BLaER1 treated with 17β-estradiol and CSF1 and Interleukin-3, amounts not matched to agents 10 nM and 100 nM (cell line): ENCODE measurements at regions not wholly inside any gene's neighbourhood (a gene's known extent, or its start where the extent isn't known, plus 50 kb on each side); places are given as distances from the start of the nearest gene placed in this dataset.
"Not testable (repeated sequence)": the region's sequence is repeated elsewhere in the genome, so short reads cannot be mapped to it uniquely, and the experiment has no call there.

Experiments used
- H3K27ac ChIP-seq, 11 experiments: shearing (Covaris generic); formaldehyde crosslinking; 2 replicates each; pipeline ENCODE4 v1.8.1; 2022
- H3K27me3 ChIP-seq, 11 experiments: shearing (Covaris generic); formaldehyde crosslinking; 2 replicates each; pipeline ENCODE4 v1.8.1; 2022
- H3K36me3 ChIP-seq, 11 experiments: shearing (Covaris generic); formaldehyde crosslinking; 2 replicates each; pipeline ENCODE4 v1.8.1; 2022
- H3K4me1 ChIP-seq, 10 experiments: shearing (Covaris generic); formaldehyde crosslinking; 2 replicates each; pipeline ENCODE4 v1.8.1; 2022
- H3K4me2 ChIP-seq, 11 experiments: shearing (Covaris generic); formaldehyde crosslinking; 2 replicates each; pipeline ENCODE4 v1.8.1; 2022
- H3K4me3 ChIP-seq, 10 experiments: shearing (Covaris generic); formaldehyde crosslinking; 2 replicates each; pipeline ENCODE4 v1.8.1; 2022
- H3K9ac ChIP-seq, 11 experiments: shearing (Covaris generic); formaldehyde crosslinking; 2 replicates each; pipeline ENCODE4 v1.8.1; 2022
- H3K9me3 ChIP-seq, 11 experiments: shearing (Covaris generic); formaldehyde crosslinking; replicated peaks in 1 of 11; 2 replicates each; pipeline ENCODE4 v1.8.1; 2022
- H4K20me1 ChIP-seq, 11 experiments: shearing (Covaris generic); formaldehyde crosslinking; 2 replicates each; pipeline ENCODE4 v1.8.1; 2022
- Cebpa-rat ChIP-seq, 11 experiments: shearing (Covaris generic); IDR thresholded peaks; 2 replicates each; pipeline ENCODE4 v1.8.1; 2022

DNA sequence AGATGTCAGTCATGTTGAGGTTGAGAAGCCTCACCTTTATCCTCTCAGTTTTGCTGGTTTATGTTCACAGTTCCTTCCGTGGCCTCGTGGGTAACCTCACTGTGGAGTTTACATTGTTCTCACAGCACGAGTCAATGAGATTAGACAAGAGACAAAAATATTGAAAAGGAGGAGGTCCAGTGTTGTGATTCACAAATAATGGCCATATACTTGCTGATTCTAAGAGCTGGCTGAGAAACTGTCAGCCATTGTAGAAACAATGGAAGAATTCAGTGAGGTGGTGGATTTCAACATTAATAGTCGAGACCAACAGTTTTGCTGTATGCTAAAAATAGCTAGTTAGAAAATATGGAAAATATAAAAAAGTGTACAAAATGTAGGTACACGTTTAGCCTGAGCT is 176.4 kb upstream of the WSCD1 start:
- H3K4me2 ChIP-seq, result no peak overlapping the region
- TF ChIP-seq Cebpa-rat (IDR thresholded peaks at IDR 0.05), result no peak
- H3K4me3 ChIP-seq, result no peak overlapping the region
- H3K9me3 ChIP-seq, result peaks cover 19 to 28% (median 26%) of the 10 kb centered on the region in 11 experiments
- no peak overlapping the region for H3K27ac ChIP-seq
- no peaks in the 10 kb centered on the region for H3K4me1 ChIP-seq
- peaks cover 0 to 9% (median 0%) of the 10 kb centered on the region in 11 experiments; a peak in 8 of 22 replicates for H3K27me3 ChIP-seq
- H3K9ac ChIP-seq, result no peak overlapping the region
- H4K20me1 ChIP-seq, result no peaks in the 10 kb centered on the region
- H3K36me3 ChIP-seq, result no peaks in the 10 kb centered on the region

DNA sequence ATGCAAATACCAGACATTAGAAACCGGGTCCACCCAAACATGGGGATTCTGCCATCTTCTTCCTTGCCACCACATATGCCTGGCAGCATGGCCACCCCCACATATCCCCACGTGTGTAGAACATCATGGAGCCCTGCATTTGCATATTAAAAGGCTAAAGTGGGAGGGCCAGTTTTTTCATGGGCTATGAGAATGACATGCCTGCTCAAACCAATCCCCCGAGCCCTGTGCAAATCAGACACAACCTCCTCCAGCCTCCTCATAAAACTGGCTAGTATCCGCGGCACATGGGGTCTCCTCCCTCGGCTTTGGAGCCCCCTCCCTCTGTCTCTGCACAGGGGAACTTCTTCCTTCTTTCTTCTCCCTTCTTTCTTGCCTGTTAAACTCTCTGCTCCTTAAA is 174.9 kb upstream of the WSCD1 start:
- no peak overlapping the region for H3K4me3 ChIP-seq
- H3K36me3 ChIP-seq, result no peaks in the 10 kb centered on the region
- H3K27me3 ChIP-seq, result peaks cover 0 to 9% (median 0%) of the 10 kb centered on the region in 11 experiments; a peak in 8 of 22 replicates
- no peak overlapping the region for H3K27ac ChIP-seq
- no peak for TF ChIP-seq Cebpa-rat (IDR thresholded peaks at IDR 0.05)
- no peak overlapping the region for H3K4me2 ChIP-seq
- peaks cover 10 to 13% (median 13%) of the 10 kb centered on the region in 11 experiments for H3K9me3 ChIP-seq
- no peaks in the 10 kb centered on the region for H3K4me1 ChIP-seq
- peaks cover 0 to 4% (median 0%) of the 10 kb centered on the region in 11 experiments; a peak in 1 of 22 replicates for H4K20me1 ChIP-seq
- H3K9ac ChIP-seq, result no peak overlapping the region

DNA sequence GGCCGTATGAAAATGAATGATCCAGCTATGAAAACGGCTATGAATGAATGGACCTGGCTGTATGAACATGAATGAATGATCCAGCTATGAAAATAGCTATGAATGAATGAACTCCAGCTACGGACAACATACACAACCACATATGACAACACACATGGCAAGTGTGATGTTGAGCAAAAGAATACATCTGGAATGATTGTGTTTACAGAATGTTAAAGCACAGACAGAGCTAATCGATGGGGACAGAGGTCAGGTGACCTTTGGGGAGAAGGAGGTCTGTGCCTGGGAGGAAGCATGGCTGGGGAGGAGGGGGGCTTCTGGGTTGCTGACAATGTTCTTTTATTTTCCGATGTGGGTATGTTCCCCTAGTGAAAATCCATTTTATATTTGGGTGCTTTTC is 174.0 kb upstream of the WSCD1 start:
- no peaks in the 10 kb centered on the region for H3K4me1 ChIP-seq
- H3K27ac ChIP-seq, result no peak overlapping the region
- H3K36me3 ChIP-seq, result no peaks in the 10 kb centered on the region
- peaks cover 0 to 9% (median 0%) of the 10 kb centered on the region in 11 experiments; a peak in 8 of 22 replicates for H3K27me3 ChIP-seq
- peaks cover under 1 to 4% (median 3%) of the 10 kb centered on the region in 11 experiments for H3K9me3 ChIP-seq
- peaks cover 0 to 4% (median 0%) of the 10 kb centered on the region in 11 experiments; a peak in 1 of 22 replicates for H4K20me1 ChIP-seq
- TF ChIP-seq Cebpa-rat (IDR thresholded peaks at IDR 0.05), result no peak
- no peak overlapping the region for H3K9ac ChIP-seq
- H3K4me2 ChIP-seq, result no peak overlapping the region
- no peak overlapping the region for H3K4me3 ChIP-seq

DNA sequence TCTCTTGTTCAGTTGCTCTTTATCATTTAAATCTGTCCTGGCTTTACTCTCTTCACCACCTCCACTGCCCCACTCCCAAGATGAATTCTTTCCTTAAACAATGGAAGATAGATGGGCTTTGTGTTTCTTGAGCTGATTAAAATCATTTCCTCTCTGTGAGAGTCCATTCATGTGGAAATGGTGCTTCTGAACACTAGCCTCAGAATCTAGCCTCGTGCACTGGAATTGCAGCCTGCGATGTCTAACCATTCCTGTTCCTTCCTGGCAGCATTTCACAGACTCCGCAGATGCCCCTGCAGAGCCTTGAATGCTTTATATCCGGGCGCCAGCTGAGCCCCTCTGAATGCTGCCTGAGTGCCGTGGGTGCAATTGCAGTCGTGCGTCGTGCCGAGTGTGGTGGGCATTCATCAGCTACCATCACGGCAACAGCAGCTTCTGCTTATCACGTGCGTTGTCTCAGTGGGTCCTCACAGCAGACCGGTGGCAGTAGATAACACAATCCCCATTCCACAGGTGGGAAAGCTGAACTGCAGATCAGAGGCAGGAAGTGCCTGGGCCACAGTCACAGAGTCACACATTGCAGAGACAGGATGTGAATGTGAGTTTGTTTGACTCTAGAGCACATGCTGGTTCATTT is 172.8 kb upstream of the WSCD1 start:
- H3K9me3 ChIP-seq, result peaks cover 0 to 2% (median 0%) of the 10 kb centered on the region in 11 experiments; a peak in 2 of 22 replicates
- no peaks in the 10 kb centered on the region for H3K36me3 ChIP-seq
- H3K4me1 ChIP-seq, result 0 out of 20 replicates have a peak, but pooled peaks cover 0 to 4% (median 0%) of the 10 kb centered on the region in 10 experiments
- no peak overlapping the region for H3K4me3 ChIP-seq
- peaks cover 0 to 4% (median 0%) of the 10 kb centered on the region in 11 experiments; a peak in 1 of 22 replicates for H4K20me1 ChIP-seq
- H3K27me3 ChIP-seq, result peaks cover 0 to 9% (median 0%) of the 10 kb centered on the region in 11 experiments; a peak in 8 of 22 replicates
- H3K27ac ChIP-seq, result no peak overlapping the region
- no peak overlapping the region for H3K4me2 ChIP-seq
- TF ChIP-seq Cebpa-rat (IDR thresholded peaks at IDR 0.05), result no peak
- no peak overlapping the region for H3K9ac ChIP-seq

DNA sequence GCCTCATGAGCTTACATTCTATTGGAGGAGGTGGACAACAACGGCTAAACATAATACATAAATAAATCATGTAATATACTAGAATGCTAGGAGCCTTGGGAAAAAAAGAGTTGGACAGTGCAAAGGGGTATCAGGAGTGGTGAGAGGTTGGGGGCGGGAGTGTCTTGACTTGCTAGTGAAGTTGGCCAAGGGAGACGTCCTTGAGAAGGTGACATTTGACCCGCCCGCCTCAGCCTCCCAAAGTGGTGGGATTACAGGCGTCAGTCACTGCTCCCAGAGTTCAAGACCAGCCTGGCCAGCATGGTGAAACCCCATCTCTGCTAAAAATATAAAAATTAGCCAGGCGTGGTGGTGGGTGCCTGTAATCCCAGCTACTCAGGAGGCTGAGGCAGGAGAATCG is 172.2 kb upstream of the WSCD1 start:
- H3K4me3 ChIP-seq, H3K27ac ChIP-seq, H3K4me1 ChIP-seq, H3K36me3 ChIP-seq, H3K9ac ChIP-seq, H3K9me3 ChIP-seq, H3K27me3 ChIP-seq, H3K4me2 ChIP-seq, H4K20me1 ChIP-seq: not testable (repeated sequence)

DNA sequence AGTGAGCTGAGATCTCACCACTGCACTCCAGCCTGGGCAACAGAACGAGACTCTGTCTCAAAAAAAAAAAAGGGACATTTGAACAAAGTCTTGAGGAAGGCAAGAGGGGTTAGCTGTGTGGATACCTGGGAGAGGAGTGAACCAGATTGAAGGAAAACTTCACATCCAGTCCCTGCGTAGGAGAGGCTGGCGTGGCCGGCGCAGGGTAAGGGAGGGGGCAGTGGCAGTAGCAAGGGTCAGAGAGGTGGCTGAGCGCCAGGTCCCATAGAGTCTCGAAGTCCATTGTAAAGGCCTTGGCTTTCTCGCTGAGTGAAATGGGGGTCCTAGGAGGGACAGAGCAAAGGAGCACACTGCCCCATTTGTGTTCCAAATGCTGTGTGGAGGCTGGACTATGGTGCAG is 171.8 kb upstream of the WSCD1 start:
- H3K9me3 ChIP-seq, result peaks cover 4 to 12% (median 9%) of the 10 kb centered on the region in 11 experiments; a peak in 19 of 22 replicates
- no peak overlapping the region for H3K4me3 ChIP-seq
- H3K27me3 ChIP-seq, result peaks cover 0 to 5% (median 0%) of the 10 kb centered on the region in 11 experiments; a peak in 6 of 22 replicates
- no peak overlapping the region for H3K27ac ChIP-seq
- H3K36me3 ChIP-seq, result no peaks in the 10 kb centered on the region; a peak in 1 of 22 replicates
- no peak overlapping the region for H3K4me2 ChIP-seq
- no peak for TF ChIP-seq Cebpa-rat (IDR thresholded peaks at IDR 0.05)
- 0 out of 20 replicates have a peak, but pooled peaks cover 0 to 4% (median 0%) of the 10 kb centered on the region in 10 experiments for H3K4me1 ChIP-seq
- H4K20me1 ChIP-seq, result peaks cover 0 to 4% (median 0%) of the 10 kb centered on the region in 11 experiments; a peak in 1 of 22 replicates
- no peak overlapping the region for H3K9ac ChIP-seq

DNA sequence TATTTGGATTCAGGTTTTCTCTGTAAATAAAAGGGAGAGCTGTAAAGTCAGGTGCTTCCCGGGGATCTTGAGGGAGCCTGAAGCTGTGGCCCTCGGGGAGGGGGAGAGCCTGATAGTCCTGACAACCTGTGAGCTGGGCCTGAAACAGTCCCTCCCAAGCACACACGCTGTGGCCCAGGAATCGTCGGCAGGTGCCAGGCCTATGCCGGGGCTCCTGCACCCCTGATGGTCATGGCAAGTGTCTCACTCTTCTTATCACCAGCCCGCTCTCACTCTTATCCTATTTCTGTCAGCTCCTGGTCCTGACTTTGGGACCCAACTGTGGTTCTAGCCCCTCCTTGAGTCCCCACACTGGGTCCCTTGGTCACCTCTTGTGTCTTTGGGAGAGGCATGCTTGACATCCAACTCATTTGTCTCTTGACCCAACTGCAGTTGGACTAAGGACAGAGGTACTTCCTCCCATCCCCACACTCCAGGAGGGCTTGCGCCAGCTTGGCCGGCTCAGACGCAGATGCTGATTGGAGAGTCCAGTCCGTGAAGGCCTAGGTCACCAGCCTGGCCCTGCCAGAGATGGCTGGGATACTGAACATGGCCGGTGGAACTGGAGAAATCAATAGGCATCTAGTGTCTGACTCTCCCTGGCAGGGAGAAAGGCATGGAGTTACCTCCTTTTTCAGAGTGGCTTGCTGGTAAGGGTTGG is 170.5 kb upstream of the WSCD1 start:
- Histone ChIP-seq H3K4me2 (no peak overlapping the region), H3K9ac (no peak overlapping the region), H3K36me3 (no peaks in the 10 kb centered on the region; a peak in 1 of 22 replicates), H3K27me3 (no peaks in the 10 kb centered on the region), H3K4me3 (no peak overlapping the region), H4K20me1 (peaks cover 0 to 4% (median 0%) of the 10 kb centered on the region in 11 experiments; a peak in 1 of 22 replicates), H3K9me3 (peaks cover 11 to 22% (median 18%) of the 10 kb centered on the region in 11 experiments; a peak in 20 of 22 replicates), H3K4me1 (0 out of 20 replicates have a peak, but pooled peaks cover 0 to 4% (median 0%) of the 10 kb centered on the region in 10 experiments), H3K27ac (no peak overlapping the region)
- no peak for TF ChIP-seq Cebpa-rat (IDR thresholded peaks at IDR 0.05)

DNA sequence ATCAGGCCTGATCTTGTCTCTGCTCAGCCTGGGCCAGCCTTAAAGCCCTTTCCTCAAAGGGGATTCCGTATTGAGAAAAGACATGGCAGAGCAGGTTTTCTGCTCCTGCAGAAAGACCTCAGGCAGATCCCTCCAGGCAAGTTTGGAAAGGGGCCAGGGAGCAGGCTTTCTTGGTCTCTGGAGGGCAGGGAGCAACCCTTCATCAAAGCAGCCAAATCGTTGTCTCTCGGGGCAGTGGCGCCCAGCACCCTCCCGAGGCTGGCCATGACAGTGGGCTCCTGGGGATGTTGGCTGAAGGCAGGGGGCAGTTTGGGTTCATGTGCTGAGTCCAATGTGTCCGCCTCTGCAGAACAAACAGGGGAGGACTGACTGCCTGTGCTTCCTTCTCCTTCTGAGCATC is 168.4 kb upstream of the WSCD1 start:
- 0 out of 20 replicates have a peak, but pooled peaks cover 0 to 4% (median 0%) of the 10 kb centered on the region in 10 experiments for H3K4me1 ChIP-seq
- H3K27ac ChIP-seq, result no peak overlapping the region
- no peak overlapping the region for H3K4me2 ChIP-seq
- no peaks in the 10 kb centered on the region for H3K27me3 ChIP-seq
- H4K20me1 ChIP-seq, result peaks cover 0 to 4% (median 0%) of the 10 kb centered on the region in 11 experiments; a peak in 1 of 22 replicates
- H3K36me3 ChIP-seq, result no peaks in the 10 kb centered on the region; a peak in 1 of 22 replicates
- no peak for TF ChIP-seq Cebpa-rat (IDR thresholded peaks at IDR 0.05)
- no peak overlapping the region for H3K9ac ChIP-seq
- H3K4me3 ChIP-seq, result no peak overlapping the region
- peaks cover 11 to 23% (median 19%) of the 10 kb centered on the region in 11 experiments; a peak in 20 of 22 replicates for H3K9me3 ChIP-seq
